AG09319 (cell line): ENCODE measurements at regions not wholly inside any gene's neighbourhood (a gene's known extent, or its start where the extent isn't known, plus 50 kb on each side); places are given as distances from the start of the nearest gene placed in this dataset.

Experiments
- DNase-seq: peaks from one replicate; pipeline ENCODE4 v3.0.0-alpha.2; 2010; ENCODE audit warnings: low read depth; ENCODE audit errors: extremely low read depth
- TF ChIP-seq, protein P1 (sequence below): IDR thresholded peaks from 2 replicates; pipeline ENCODE4 v1.5.1; 2011; ENCODE audit warnings: low read depth, mild to moderate bottlenecking, inconsistent platforms, low read length, moderate library complexity

DNA sequence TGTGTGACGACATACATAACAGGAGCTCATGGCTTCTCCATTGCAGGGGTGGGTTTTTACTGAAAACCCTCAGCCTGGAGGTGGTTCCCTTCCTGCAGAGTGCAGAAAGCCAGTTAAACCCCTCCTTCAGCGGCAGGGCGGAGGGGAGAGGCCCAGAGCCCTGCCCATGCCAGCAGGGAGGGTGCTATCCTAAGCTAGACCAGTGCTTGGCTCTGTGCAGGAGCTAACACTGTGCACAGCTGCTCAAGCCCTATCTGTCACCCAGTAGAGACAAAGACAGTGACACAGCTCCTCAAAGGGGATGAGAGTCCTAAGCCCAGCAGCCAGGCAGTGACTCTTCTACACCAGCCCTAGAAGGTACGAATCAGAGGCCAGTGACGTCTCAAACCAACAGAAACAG, 70.0 kb upstream of the ZSWIM6 start:
- DNase-seq = no peak
- TF ChIP-seq, protein P1, sequence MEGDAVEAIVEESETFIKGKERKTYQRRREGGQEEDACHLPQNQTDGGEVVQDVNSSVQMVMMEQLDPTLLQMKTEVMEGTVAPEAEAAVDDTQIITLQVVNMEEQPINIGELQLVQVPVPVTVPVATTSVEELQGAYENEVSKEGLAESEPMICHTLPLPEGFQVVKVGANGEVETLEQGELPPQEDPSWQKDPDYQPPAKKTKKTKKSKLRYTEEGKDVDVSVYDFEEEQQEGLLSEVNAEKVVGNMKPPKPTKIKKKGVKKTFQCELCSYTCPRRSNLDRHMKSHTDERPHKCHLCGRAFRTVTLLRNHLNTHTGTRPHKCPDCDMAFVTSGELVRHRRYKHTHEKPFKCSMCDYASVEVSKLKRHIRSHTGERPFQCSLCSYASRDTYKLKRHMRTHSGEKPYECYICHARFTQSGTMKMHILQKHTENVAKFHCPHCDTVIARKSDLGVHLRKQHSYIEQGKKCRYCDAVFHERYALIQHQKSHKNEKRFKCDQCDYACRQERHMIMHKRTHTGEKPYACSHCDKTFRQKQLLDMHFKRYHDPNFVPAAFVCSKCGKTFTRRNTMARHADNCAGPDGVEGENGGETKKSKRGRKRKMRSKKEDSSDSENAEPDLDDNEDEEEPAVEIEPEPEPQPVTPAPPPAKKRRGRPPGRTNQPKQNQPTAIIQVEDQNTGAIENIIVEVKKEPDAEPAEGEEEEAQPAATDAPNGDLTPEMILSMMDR = no peak

GRCh38 chr5:61263072-61263471, 69.0 kb upstream of the ZSWIM6 start:
- TF ChIP-seq, protein P1 = no peak
- DNase-seq = no peak

- DNase-seq = no peak
- TF ChIP-seq, protein P1 = no peak
Observed at GRCh38 chr5:61263561-61264272, 68.3 kb upstream of the ZSWIM6 start.

DNA sequence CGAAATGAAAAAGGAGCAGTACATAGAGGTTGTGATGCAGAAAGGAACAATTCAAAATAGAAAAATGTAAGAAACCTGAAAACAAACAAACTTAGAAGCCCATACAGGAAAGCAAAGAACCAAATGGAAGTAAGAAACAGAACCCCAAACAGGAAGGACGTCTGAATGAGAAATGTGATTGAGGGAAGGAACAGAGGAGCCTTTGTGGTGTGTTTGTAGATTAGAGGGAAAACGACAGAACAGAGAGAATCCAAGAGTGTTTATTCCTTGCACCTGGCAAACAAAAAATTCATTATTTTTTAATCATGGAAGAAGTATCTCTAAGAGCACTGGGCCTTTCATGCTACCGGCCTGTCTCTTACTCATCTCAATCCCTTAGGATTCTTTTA, 67.8 kb upstream of the ZSWIM6 start:
- TF ChIP-seq, protein P1 = no peak
- no peak for DNase-seq

GRCh38 chr5:61267116-61267515, 64.9 kb upstream of the ZSWIM6 start:
- TF ChIP-seq, protein P1 = no peak
- DNase-seq = no peak

DNA sequence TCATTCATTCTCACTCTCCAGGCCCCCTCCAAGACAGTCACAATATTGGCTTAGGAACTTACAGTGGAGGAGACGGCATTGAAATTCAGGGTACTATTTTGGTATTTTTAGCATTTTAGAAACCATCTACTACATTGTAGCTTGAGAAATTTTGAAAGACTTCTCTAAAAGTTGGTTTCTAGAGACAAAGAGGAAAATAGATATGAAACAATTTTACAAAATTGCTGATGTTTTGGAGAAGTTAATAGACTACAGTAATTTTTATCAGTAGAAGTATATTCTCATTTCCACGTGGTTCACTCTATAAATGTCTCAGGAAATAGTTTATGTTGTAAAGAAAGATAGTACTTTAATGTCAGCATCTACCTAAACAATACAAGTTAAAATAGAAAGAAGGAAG, 63.2 kb upstream of the ZSWIM6 start:
- TF ChIP-seq, protein P1 = no peak
- DNase-seq = no peak

DNA sequence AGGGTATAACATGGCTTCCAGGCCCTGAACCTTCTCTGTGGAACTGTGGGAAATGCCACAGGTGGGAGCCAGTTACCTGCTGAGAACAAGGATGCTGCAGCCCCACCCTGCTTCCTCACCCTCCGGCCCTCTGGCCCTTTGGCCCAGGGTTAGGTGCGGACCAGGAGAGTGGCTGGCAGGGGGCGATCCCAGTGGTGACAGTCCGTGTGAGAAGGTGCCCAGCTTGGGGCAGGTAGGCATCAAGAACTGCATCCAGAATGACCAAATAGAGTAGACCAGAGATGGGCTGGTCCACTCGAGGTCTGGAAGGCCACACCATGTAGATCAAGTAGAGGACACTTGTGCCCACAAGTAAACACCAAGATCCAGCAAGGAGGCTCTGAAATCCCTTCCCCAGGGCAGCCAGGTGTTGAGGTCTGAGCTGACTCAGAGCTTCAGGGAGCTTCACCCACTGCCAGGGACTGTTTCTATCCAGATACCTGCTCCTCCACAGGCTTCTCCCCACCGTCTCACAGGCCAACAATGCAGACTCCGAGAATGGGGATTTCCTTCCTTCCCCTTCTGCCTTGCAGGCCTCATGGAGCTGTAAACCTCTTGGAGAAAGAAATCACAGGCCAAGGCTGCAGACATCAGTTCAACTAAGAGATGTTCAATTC, 61.4 kb upstream of the ZSWIM6 start:
- DNase-seq = no peak
- TF ChIP-seq, protein P1 = no peak
